ENCODE measurements at regions not wholly inside any gene's neighbourhood (a gene's known extent, or its start where the extent isn't known, plus 50 kb on each side); places are given as distances from the start of the nearest gene placed in this dataset.

GRCh38 chr7:68706291-68706690 lies 892.0 kb upstream of the AUTS2 start:
- TF ChIP-seq CTCF (IDR thresholded peaks at IDR 0.05) (no peak), POLR2A (IDR thresholded peaks at IDR 0.05) (no peak)
